ENCODE measurements at regions not wholly inside any gene's neighbourhood (a gene's known extent, or its start where the extent isn't known, plus 50 kb on each side); places are given as distances from the start of the nearest gene placed in this dataset.
"Not testable (repeated sequence)": the region's sequence is repeated elsewhere in the genome, so short reads cannot be mapped to it uniquely, and the experiment has no call there.

- in situ Hi-C loops (cut with MboI; ENCODE audit: low sequenced_read_pairs) = no loop called here
These were observed 731.6 kb upstream of the MMS22L start for GRCh38 chr6:98014442-98015201.

DNA sequence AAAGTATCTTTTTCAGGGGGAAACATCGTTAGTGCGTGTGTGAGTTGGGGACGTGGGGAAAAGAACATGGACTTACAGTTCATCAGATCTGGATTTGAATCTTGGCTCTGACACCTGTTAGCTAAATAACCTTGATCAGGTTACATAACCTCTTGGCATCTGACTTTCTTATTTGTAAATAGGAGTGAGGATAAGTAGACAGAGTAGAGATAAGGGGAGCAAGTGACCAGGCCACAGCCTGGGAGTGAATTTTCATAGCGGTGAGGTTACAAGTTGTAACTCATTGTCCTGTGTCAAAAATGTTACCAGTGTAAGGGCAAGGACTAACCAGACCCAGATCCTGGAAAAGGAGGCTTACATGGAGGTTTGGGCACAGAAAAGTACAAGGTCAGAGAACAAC, 733.5 kb upstream of the MMS22L start:
- in situ Hi-C loops (cut with MboI; ENCODE audit: low sequenced_read_pairs) = no loop called here

DNA sequence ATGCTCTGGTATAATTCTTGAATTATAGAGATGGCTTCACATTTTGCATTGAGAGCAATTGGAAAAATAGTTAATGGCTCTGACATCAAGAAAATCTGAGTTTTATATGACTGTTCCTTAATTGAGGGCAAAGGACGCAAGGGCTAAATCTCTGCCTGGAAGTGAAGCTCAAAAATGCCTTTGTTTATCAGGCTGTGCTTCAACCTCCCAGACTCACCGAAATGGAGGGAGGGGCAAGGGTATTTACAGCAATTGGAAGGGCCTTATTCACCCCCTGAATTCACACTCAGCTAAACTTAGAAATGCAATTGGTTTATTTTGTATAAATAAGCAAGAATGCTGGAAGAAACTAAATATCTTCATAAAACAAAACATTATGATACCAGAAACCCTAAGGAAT, 737.2 kb upstream of the MMS22L start:
- in situ Hi-C loops (cut with MboI; ENCODE audit: low sequenced_read_pairs) = no loop called here

- in situ Hi-C loops (cut with MboI; ENCODE audit: low sequenced_read_pairs) = no loop called here
These were observed 741.3 kb upstream of the MMS22L start for GRCh38 chr6:98024359-98024758.

DNA sequence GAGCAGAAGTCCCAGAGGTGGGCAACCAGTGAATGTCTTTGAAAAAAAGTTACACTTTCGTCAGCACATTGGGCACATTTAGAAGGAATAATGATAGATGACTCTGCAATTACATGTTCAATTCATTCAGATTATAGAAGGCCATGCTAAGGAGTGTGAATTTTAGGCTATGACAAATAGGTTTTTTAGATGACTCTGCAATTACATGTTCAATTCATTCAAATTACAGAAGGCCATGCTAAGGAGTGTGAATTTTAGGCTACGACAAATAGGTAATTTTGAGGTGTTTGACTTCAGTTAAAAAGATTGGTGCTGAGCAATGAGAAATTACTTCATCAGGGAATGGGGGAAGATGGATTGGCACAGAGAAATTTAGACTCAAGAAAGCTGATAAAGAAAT, 744.9 kb upstream of the MMS22L start:
- in situ Hi-C loops (cut with MboI; ENCODE audit: low sequenced_read_pairs) = no loop called here

GRCh38 chr6:98033617-98034016, 750.6 kb upstream of the MMS22L start:
- in situ Hi-C loops (cut with MboI; ENCODE audit: low sequenced_read_pairs) = no loop called here

DNA sequence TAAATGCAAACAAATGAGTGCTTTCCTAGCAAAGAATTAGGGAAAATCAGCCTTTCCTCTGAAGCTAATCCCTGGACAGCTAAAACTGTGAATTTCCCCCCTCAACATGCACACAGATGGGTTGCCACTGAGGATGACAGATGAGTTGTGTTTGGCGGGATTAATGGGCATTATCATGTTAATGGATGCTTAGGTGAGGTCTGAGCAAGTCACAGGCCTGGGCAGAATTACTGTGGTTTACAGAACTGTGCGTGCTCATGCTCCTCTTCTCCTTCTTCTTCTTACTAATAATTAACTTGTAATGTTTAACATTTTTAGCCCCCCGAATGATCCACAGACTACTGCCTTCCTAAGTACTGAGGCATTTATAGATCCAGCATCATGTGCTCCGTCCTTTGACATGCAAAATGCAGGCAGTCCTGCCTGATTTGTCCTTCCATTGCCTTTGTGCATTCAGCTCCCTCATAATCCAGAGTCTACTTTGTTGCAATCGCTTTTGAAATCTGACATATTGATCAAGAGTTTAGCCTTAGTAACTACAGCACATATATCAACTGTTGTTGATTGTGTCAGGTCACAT, 753.4 kb upstream of the MMS22L start:
- in situ Hi-C loops (cut with MboI; ENCODE audit: low sequenced_read_pairs) = no loop called here

DNA sequence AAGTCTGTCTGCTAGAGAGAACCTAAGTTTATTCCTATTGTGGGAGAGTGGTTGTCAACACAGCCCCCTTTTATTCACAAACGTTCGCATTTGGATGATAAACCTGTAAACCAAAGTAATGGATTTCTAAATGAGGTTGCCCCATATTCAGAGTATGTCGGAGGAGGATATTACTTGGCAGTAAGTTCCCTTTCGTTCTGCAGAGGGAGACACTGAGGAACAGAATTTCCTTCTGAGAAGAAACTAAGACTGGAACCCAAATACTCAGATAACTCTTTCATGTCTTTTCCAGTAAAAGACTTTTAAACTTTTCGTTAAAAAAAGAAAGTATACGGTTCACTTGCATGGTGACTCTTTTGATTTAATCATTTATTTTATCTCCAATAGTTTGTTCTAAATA, 754.6 kb upstream of the MMS22L start:
- in situ Hi-C loops (cut with MboI; ENCODE audit: low sequenced_read_pairs) = no loop called here

GRCh38 chr6:98039443-98039842, 756.4 kb upstream of the MMS22L start:
- in situ Hi-C loops (cut with MboI; ENCODE audit: low sequenced_read_pairs) = no loop called here

DNA sequence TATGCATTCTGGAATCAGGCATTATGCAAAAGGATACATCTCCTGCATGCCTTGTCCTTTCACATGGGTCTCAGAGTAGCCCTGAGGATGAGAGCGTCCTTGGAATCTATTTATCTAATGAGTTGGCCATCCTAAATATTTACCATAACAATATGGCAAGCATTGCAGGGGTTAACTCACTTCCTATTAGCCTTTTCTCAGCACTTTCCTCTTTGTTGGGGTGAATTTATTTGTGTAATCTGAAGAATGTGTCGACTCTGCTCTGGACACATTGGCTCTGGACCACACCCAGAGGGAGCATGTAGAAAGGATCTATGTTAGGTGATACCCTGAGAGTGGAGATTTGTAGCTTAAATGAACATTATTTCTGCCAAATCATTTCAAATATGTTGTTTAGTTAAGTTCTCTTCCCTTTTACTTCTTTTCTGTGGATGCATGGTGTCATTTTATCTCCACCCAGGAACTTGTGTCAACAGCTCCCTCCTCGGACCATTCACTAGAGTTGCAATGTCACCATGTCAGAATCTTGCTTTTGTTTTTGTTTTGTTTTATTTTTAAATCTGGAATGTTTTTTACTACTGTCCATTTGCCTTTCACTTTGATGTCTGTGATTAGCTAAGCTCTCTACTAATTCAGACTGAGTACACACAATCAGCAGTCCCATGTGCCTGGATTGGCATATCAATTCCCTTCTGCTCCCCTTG, 757.0 kb upstream of the MMS22L start:
- in situ Hi-C loops (cut with MboI; ENCODE audit: low sequenced_read_pairs) = no loop called here

- in situ Hi-C loops (cut with MboI; ENCODE audit: low sequenced_read_pairs) = no loop called here
These were observed 758.0 kb upstream of the MMS22L start for GRCh38 chr6:98041056-98041455.

GRCh38 chr6:98041921-98042320, 758.9 kb upstream of the MMS22L start:
- in situ Hi-C loops (cut with MboI; ENCODE audit: low sequenced_read_pairs) = no loop called here

DNA sequence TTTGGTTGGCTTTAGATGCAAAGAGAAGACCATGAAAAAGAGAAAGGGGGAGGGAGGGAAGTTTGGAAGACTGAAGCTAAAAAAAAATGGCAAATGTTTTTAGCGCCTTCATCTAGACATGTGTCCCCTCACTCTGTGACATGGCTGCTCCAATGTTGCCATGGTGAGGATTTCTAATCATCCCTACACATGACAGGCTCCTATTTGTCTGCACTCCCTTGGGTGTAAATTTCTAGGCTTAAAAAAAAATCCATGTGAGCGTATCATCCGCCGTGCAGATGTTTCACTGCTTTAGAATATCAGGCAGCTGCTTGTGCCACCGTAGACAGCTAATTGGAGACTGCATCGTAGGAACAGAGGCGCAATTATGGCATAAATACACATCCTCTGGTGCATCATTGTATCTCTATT, 761.1 kb upstream of the MMS22L start:
- in situ Hi-C loops (cut with MboI; ENCODE audit: low sequenced_read_pairs) = no loop called here

DNA sequence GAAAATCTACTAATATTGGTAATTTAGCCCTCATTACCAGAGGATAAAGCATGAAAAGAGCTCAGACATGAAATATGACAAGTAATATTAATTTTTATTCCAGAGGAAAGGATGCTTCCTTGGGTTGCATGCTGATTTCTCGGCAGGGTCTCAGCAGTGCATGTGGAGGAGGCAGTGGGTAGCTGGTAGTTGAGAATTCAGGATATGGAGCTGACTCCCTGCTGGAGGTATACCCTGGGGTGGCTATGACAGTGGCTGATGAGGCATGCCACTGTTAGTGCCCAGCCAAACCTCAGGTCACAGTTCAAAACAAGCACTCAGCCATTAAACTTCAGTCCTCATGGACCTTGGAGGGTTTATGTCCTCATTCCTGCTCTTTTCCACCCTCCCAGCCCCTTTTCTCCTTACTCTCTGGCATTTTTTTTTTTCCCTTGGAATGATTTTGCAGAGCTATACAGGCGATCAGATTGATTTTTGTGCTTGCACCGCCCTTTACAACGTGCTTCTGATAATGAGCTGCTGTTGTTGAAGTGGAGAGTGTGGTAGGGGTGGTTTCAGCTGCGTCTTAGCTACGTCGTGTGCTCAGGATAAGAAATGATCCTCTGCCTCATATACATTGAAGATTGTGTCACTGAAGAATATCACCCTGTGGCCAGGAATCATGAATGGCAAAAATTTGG, 761.9 kb upstream of the MMS22L start:
- in situ Hi-C loops (cut with MboI; ENCODE audit: low sequenced_read_pairs) = no loop called here

DNA sequence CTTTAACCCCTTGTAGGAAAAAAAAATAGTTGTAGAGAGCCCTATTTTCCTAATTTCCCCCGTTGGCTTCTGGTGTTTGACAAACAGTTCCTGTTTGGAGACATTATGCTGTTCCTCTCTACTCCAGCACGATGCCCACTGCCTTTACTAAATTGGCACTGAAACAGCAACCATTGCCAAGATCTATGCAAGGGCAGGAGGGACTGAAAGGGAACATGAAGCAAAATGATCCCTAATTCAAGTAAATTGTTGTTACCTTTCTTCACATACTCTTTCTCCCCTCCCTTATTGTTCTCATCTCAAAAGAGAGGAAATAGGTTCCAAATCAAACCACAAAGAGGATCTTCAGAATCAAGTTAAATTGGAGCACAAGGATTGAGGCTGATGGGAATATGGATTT, 764.1 kb upstream of the MMS22L start:
- in situ Hi-C loops (cut with MboI; ENCODE audit: low sequenced_read_pairs) = no loop called here

GRCh38 chr6:98047871-98048270, 764.9 kb upstream of the MMS22L start:
- in situ Hi-C loops (cut with MboI; ENCODE audit: low sequenced_read_pairs) = no loop called here

DNA sequence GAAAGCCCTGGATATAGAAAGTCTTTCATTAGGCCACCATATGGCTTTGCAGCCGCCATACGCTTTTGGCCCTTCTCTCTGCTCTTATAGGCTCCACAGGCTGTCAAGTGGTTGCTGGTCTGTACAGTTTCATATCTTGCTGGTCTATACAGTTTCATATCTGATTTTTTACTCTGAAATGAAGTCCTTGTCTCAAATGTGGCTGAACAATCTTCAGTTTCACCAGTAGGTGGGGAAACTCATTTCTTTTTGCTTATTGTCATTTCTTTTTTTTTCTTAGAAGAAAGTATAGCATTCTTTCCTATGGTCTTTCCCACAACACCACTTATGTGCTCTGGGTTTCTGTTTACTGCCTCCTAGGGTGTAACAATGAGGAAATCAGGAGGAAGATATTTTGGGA, 771.4 kb upstream of the MMS22L start:
- in situ Hi-C loops (cut with MboI; ENCODE audit: low sequenced_read_pairs) = no loop called here

DNA sequence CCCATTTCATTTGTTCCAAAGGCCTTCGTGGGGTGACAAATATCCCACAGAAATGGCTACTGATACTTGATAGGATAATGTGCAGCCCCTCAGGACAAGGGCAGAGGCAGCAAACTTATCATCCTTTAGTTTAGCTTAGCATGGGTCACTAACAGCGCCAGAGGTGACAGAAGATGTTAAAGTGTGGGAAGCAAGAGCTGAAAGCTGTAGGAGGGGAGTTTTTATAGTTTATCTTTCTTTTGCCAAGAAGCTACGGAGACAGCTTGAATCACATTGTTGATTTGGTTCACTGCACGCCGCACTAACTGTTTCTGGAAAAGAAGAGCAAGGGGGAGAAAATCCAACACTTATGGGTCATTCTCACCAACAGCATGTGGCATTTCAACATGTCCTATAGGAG, 773.9 kb upstream of the MMS22L start:
- in situ Hi-C loops (cut with MboI; ENCODE audit: low sequenced_read_pairs) = no loop called here

GRCh38 chr6:98067375-98067774, 767.0 kb upstream of the POU3F2 start:
- in situ Hi-C loops (cut with MboI; ENCODE audit: low sequenced_read_pairs) = no loop called here

- in situ Hi-C loops (cut with MboI; ENCODE audit: low sequenced_read_pairs) = not testable (repeated sequence)
These were observed 745.8 kb upstream of the POU3F2 start for GRCh38 chr6:98088537-98088936.

DNA sequence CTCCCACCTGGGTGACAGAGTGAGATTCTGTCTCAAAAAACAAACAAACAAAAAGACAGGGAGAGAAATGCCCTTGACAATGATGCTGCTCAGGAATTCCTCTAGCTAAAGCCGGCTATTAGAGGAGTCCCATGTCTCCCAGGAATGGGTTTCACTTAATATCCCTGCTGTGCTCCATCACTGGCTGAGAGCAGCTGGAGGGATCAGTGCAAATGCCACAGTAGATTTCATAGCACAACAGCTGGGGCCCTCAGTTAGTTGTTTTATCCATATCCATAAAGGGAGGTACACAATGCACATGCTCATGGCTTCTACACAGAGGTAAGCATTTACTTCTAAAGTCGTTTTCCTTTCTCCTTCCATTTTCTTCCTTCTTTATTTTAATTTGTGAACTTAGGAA, 742.0 kb upstream of the POU3F2 start:
- in situ Hi-C loops (cut with MboI; ENCODE audit: low sequenced_read_pairs) = no loop called here

DNA sequence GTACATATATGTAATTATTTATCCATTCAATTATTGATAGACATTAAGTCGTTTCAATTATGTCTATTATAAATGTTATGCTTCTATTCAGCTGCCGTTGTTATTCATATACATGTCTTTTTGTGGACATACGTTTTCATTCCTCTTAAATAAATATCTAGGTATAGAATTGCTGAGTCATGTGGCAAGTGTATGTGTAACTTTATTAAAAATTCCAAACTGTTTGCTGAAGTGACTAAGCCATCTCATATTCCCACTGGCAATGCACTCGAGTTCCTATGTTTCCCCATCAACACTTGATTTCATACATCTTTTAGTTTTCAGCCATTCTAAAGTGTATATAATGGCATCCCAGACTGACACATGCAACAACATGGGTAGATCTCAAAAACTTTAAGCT, 739.7 kb upstream of the POU3F2 start:
- in situ Hi-C loops (cut with MboI; ENCODE audit: low sequenced_read_pairs) = no loop called here
